Trophoblast cell (in vitro differentiated cells and primary cell): ENCODE measurements at regions not wholly inside any gene's neighbourhood (a gene's known extent, or its start where the extent isn't known, plus 50 kb on each side); places are given as distances from the start of the nearest gene placed in this dataset.

Experiments
- DNase-seq, 2 donors: peaks; one replicate each; pipeline ENCODE4 v3.0.0-alpha.2; 2016
- H2AFZ ChIP-seq: 2 replicates; pipeline ENCODE4 v1.6.1; 2013; ENCODE audit warnings: low read length, moderate library complexity, mild to moderate bottlenecking; ENCODE audit not compliant: insufficient read depth, poor library complexity
- H2AK5ac ChIP-seq: 2 replicates; pipeline ENCODE4 v1.6.1; 2013; ENCODE audit warnings: mild to moderate bottlenecking, low read length
- H2BK120ac ChIP-seq: 2 replicates; pipeline ENCODE4 v1.6.1; 2013; ENCODE audit warnings: low read length, mild to moderate bottlenecking, moderate library complexity; ENCODE audit not compliant: insufficient read depth, poor library complexity
- H2BK12ac ChIP-seq: 2 replicates; pipeline ENCODE4 v1.6.1; 2013; ENCODE audit warnings: mild to moderate bottlenecking, low read length, moderate library complexity
- H2BK5ac ChIP-seq: 2 replicates; pipeline ENCODE4 v1.6.1; 2013; ENCODE audit warnings: low read length, low read depth, moderate library complexity, mild to moderate bottlenecking; ENCODE audit not compliant: poor library complexity
- H3K14ac ChIP-seq: 2 replicates; pipeline ENCODE4 v1.6.1; 2013; ENCODE audit warnings: mild to moderate bottlenecking, low read length
- H3K18ac ChIP-seq: 2 replicates; pipeline ENCODE4 v1.6.1; 2013; ENCODE audit warnings: mild to moderate bottlenecking, low read length
- H3K23ac ChIP-seq: 2 replicates; pipeline ENCODE4 v1.6.1; 2013; ENCODE audit warnings: low read length
- H3K27ac ChIP-seq: 2 replicates; pipeline ENCODE4 v1.5.1; 2013; ENCODE audit warnings: low read depth, mild to moderate bottlenecking, inconsistent platforms, low read length, moderate library complexity
- H3K27me3 ChIP-seq: 2 replicates; pipeline ENCODE4 v1.6.1; 2013; ENCODE audit warnings: inconsistent platforms, mild to moderate bottlenecking, low read length, moderate library complexity; ENCODE audit not compliant: insufficient read depth
- H3K36me3 ChIP-seq, 2 experiments: 1 replicate in 1 of 2; 2 replicates in 1 of 2; pipeline ENCODE4 v1.6.1; 2013; ENCODE audit warnings: low read length in 2 of 2, mild to moderate bottlenecking in 2 of 2, moderate library complexity in 1 of 2; ENCODE audit not compliant: insufficient read depth in 2 of 2, control insufficient read depth in 1 of 2
- H3K4ac ChIP-seq: 2 replicates; pipeline ENCODE4 v1.6.1; 2013; ENCODE audit warnings: low read depth, mild to moderate bottlenecking, low read length, moderate library complexity
- H3K4me1 ChIP-seq, 2 experiments: 1 replicate in 1 of 2; 2 replicates in 1 of 2; pipeline ENCODE4 v1.6.1; 2013; ENCODE audit warnings: low read length in 2 of 2, mild to moderate bottlenecking in 2 of 2, moderate library complexity in 1 of 2; ENCODE audit not compliant: insufficient read depth in 2 of 2, control insufficient read depth in 1 of 2
- H3K4me2 ChIP-seq: 2 replicates; pipeline ENCODE4 v1.6.1; 2013; ENCODE audit warnings: inconsistent platforms, mild to moderate bottlenecking, low read length, moderate library complexity
- H3K4me3 ChIP-seq: 2 replicates; pipeline ENCODE4 v1.5.1; 2013; ENCODE audit warnings: mild to moderate bottlenecking, low read depth, low read length, inconsistent platforms
- H3K79me1 ChIP-seq: one replicate; pipeline ENCODE4 v1.6.1; 2013; ENCODE audit warnings: low read length
- H3K79me2 ChIP-seq: 2 replicates; pipeline ENCODE4 v1.6.1; 2013; ENCODE audit warnings: low read length, mild to moderate bottlenecking; ENCODE audit not compliant: control insufficient read depth, insufficient read depth, poor library complexity
- H3K9ac ChIP-seq: 2 replicates; pipeline ENCODE4 v1.6.1; 2013; ENCODE audit warnings: mild to moderate bottlenecking, low read length
- H3K9me3 ChIP-seq: 2 replicates; pipeline ENCODE4 v1.6.1; 2013; ENCODE audit warnings: low read depth, mild to moderate bottlenecking, control low read depth, inconsistent platforms, low read length; ENCODE audit not compliant: insufficient read depth
- H4K12ac ChIP-seq: 2 replicates; pipeline ENCODE4 v1.6.1; 2013; ENCODE audit warnings: low read depth, mild to moderate bottlenecking, low read length, moderate library complexity
- H4K8ac ChIP-seq: 2 replicates; pipeline ENCODE4 v1.6.1; 2013; ENCODE audit warnings: low read depth, mild to moderate bottlenecking, low read length, moderate library complexity
- H4K91ac ChIP-seq: one replicate; pipeline ENCODE4 v1.6.1; 2013; ENCODE audit warnings: low read depth, mild to moderate bottlenecking, low read length, moderate library complexity
- WGBS: extraction: QIAGEN DNeasy Blood & Tissue Kit; methylation state at CpG from one replicate; pipeline ENCODE4 v1.1.7; 2013; ENCODE audit warnings: missing lambda C conversion rate; ENCODE audit not compliant: insufficient read length, insufficient coverage; ENCODE audit errors: extremely low coverage; 5-methylcytosine and 5-hydroxymethylcytosine counted together

GRCh38 chr10:28097633-28098032 lies 98.8 kb upstream of the ODAD2 start:
- Histone ChIP-seq H2AFZ (no peak overlapping the region), H3K23ac (no peak overlapping the region), H3K14ac (no peak overlapping the region), H3K18ac (no peak overlapping the region), H3K4me1 (no peaks in the 10 kb centered on the region), H3K4me3 (no peak overlapping the region), H3K27ac (no peak overlapping the region), H3K27me3 (no peaks in the 10 kb centered on the region), H4K12ac (no peak overlapping the region), H4K91ac (no peak overlapping the region), H3K79me1 (no peaks in the 10 kb centered on the region), H2AK5ac (no peak overlapping the region), H2BK120ac (no peak overlapping the region), H3K36me3 (no peaks in the 10 kb centered on the region), H3K9ac (no peak overlapping the region), H2BK5ac (no peak overlapping the region), H3K9me3 (no peaks in the 10 kb centered on the region), H3K4me2 (no peak overlapping the region), H2BK12ac (no peak overlapping the region), H3K79me2 (no peaks in the 10 kb centered on the region), H3K4ac (no peak overlapping the region), H4K8ac (no peak overlapping the region)
- no peak for DNase-seq
- no CpG with 5 or more reads among the region's 3 CpGs for WGBS

DNA sequence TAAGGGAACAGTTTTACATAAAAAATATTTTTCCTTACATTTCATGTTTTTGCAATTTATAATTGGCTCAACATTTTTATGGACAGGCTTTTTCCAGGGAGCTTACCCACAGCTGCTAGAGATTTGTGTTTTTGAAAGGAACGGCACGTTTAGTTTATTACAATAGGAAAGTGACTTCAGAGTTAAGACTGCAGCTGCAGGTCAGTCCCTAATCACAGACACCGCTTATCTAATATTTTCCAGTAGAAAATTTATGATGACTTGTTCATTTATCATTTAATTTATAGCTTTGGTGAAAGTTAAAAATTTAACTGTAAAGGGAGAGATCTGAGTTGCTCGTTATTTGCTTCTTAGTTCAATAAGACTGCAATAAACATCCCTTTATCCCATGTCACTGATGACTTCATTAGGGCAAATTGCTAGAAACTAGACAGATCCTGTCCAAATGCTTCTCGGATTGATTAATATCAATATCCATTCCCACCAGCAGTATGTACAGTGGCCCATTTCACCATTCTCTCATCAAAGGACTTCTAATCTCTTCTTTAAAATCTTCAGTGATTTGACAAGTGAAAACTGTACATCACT lies 97.0 kb upstream of the ODAD2 start:
- no peak for DNase-seq
- no peak overlapping the region for H4K8ac ChIP-seq
- no peak overlapping the region for H3K14ac ChIP-seq
- H3K9me3 ChIP-seq: no peaks in the 10 kb centered on the region
- no peak overlapping the region for H3K18ac ChIP-seq
- no peak overlapping the region for H2BK12ac ChIP-seq
- no peaks in the 10 kb centered on the region for H3K79me1 ChIP-seq
- H3K4me3 ChIP-seq: no peak overlapping the region
- H3K79me2 ChIP-seq: no peaks in the 10 kb centered on the region
- H3K27me3 ChIP-seq: no peaks in the 10 kb centered on the region
- H3K4ac ChIP-seq: no peak overlapping the region
- H3K27ac ChIP-seq: no peak overlapping the region
- H3K4me1 ChIP-seq: no peaks in the 10 kb centered on the region
- H3K36me3 ChIP-seq: no peaks in the 10 kb centered on the region
- no CpG with 5 or more reads among the region's 5 CpGs for WGBS
- no peak overlapping the region for H2BK5ac ChIP-seq
- H4K12ac ChIP-seq: no peak overlapping the region
- H4K91ac ChIP-seq: no peak overlapping the region
- H3K23ac ChIP-seq: no peak overlapping the region
- H2BK120ac ChIP-seq: no peak overlapping the region
- no peak overlapping the region for H3K4me2 ChIP-seq
- no peak overlapping the region for H2AFZ ChIP-seq
- H2AK5ac ChIP-seq: no peak overlapping the region
- no peak overlapping the region for H3K9ac ChIP-seq

- Histone ChIP-seq H3K4me1 (peaks cover 0 to 2% of the 10 kb centered on the region in 2 experiments), H4K12ac (no peak overlapping the region), H3K4me3 (no peak overlapping the region), H3K27ac (no peak overlapping the region), H4K91ac (no peak overlapping the region), H3K14ac (no peak overlapping the region), H2BK120ac (no peak overlapping the region), H3K27me3 (no peaks in the 10 kb centered on the region), H2BK5ac (no peak overlapping the region), H2AK5ac (no peak overlapping the region), H3K36me3 (peaks cover 0 to 2% of the 10 kb centered on the region in 2 experiments), H3K9me3 (no peaks in the 10 kb centered on the region), H3K79me1 (peaks cover 2% of the 10 kb centered on the region), H4K8ac (no peak overlapping the region), H3K4me2 (no peak overlapping the region), H2AFZ (no peak overlapping the region), H3K4ac (no peak overlapping the region), H3K79me2 (no peaks in the 10 kb centered on the region), H3K9ac (no peak overlapping the region), H2BK12ac (no peak overlapping the region), H3K18ac (no peak overlapping the region), H3K23ac (no peak overlapping the region)
- no peak for DNase-seq
- WGBS: no CpG with 5 or more reads among the region's 8 CpGs
Observed at GRCh38 chr10:28094121-28094520, 95.2 kb upstream of the ODAD2 start.

- Histone ChIP-seq H4K8ac (no peak overlapping the region), H3K23ac (no peak overlapping the region), H3K27me3 (no peaks in the 10 kb centered on the region), H2AFZ (no peak overlapping the region), H3K79me1 (peaks cover 2% of the 10 kb centered on the region), H3K14ac (no peak overlapping the region), H2BK5ac (no peak overlapping the region), H3K9ac (no peak overlapping the region), H3K27ac (no peak overlapping the region), H3K36me3 (peaks cover 0 to 2% of the 10 kb centered on the region in 2 experiments), H2AK5ac (no peak overlapping the region), H2BK120ac (no peak overlapping the region), H3K79me2 (no peaks in the 10 kb centered on the region), H3K4me3 (no peak overlapping the region), H4K91ac (no peak overlapping the region), H4K12ac (no peak overlapping the region), H3K18ac (no peak overlapping the region), H3K4ac (no peak overlapping the region), H3K4me1 (peaks cover 0 to 2% of the 10 kb centered on the region in 2 experiments), H3K4me2 (no peak overlapping the region), H3K9me3 (no peaks in the 10 kb centered on the region), H2BK12ac (no peak overlapping the region)
- WGBS: no CpG with 5 or more reads among the region's 2 CpGs
- DNase-seq: no peak
Observed at GRCh38 chr10:28091913-28092312, 93.0 kb upstream of the ODAD2 start.
